Stomach (tissue), 8 donors: ENCODE measurements at regions not wholly inside any gene's neighbourhood (a gene's known extent, or its start where the extent isn't known, plus 50 kb on each side); places are given as distances from the start of the nearest gene placed in this dataset.
A peak's percentile ranks its signal among the peaks of the same experiment; 100 is the strongest.

Experiments used
- DNase-seq, 2 donors: peaks; one replicate each; pipeline versions ENCODE4 v3.0.0 to v3.0.0-alpha.2; 2013 to 2019
- H3K27ac ChIP-seq, 5 donors: fragments of 200-600 bp in 4 of 5; sonication (generic) in 4 of 5; one replicate each; pipeline ENCODE4 v1.5.1; 2013 to 2019; ENCODE audit warnings: mild to moderate bottlenecking in 1 of 5, moderate library complexity in 1 of 5
- H3K27me3 ChIP-seq, 3 donors: fragments of 200-600 bp; sonication (generic); one replicate each; pipeline ENCODE4 v1.5.1; 2017 to 2019; ENCODE audit warnings: mixed run types in 1 of 3
- H3K36me3 ChIP-seq, 4 donors: fragments of 200-600 bp; sonication (generic); 1 replicate in 3 of 4; 2 replicates in 1 of 4; pipeline ENCODE4 v1.5.1; 2016 to 2019
- H3K4me1 ChIP-seq, 4 donors: fragments of 200-600 bp; sonication (generic); one replicate each; pipeline ENCODE4 v1.5.1; 2016 to 2019
- H3K4me3 ChIP-seq, 4 donors: fragments of 200-600 bp; sonication (generic) in 3 of 4; one replicate each; pipeline ENCODE4 v1.5.1; 2016 to 2019; ENCODE audit warnings: mild to moderate bottlenecking in 1 of 4
- H3K9me3 ChIP-seq, 4 donors: fragments of 200-600 bp; sonication (generic); one replicate each; pipeline ENCODE4 v1.5.1; 2016 to 2019
- CTCF ChIP-seq, 7 experiments: fragments of 450-650 bp in 4 of 7; fragments of 200-600 bp in 3 of 7; sonication (generic) in 3 of 7; IDR thresholded peaks; one replicate each; pipeline ENCODE4 v1.5.1; 2016 to 2019; ENCODE audit warnings: antibody characterized with exemption in 7 of 7, control low read depth in 2 of 7, mild to moderate bottlenecking in 1 of 7
- EP300 ChIP-seq: sonication (generic); formaldehyde crosslinking; IDR thresholded peaks from one replicate; pipeline ENCODE4 v1.6.1; 2017; ENCODE audit warnings: antibody characterized with exemption
- POLR2A ChIP-seq, 4 donors: fragments of 450-650 bp; IDR thresholded peaks; one replicate each; pipeline ENCODE4 v1.6.1; 2016; ENCODE audit warnings: antibody characterized with exemption in 4 of 4, control low read depth in 2 of 4, mild to moderate bottlenecking in 1 of 4, moderate library complexity in 1 of 4
- POLR2AphosphoS5 ChIP-seq, 3 donors: sonication (generic); formaldehyde crosslinking; IDR thresholded peaks; one replicate each; pipeline ENCODE4 v1.6.1; 2016; ENCODE audit warnings: antibody characterized with exemption in 3 of 3
- WGBS, 5 donors: extraction: QIAGEN DNeasy Blood & Tissue Kit in 3 of 5; methylation state at CpG; one replicate each; pipeline versions ENCODE4 v1.1.5 to v1.1.7; 2013 to 2018; 5-methylcytosine and 5-hydroxymethylcytosine counted together
- intact Hi-C: fragments of 100-400 bp; cut with DNase I; formaldehyde crosslinking; loops from one replicate; pipeline ENCODE4 v1.15.1; 2023; ENCODE audit warnings: low total_unique reads
- donor health status: healthy with polysubstance abuse.
- donor health status: Bipolar disorder and iron deficiency.
- donor health status: healthy.

- H3K9me3 ChIP-seq = no peaks in the 10 kb centered on the region
- WGBS, 5 donors = 86 to 94% (median 92%) methylated on average over 8 of the region's 8 CpGs
- H3K36me3 ChIP-seq = no peaks in the 10 kb centered on the region
- no peak overlapping the region for H3K4me3 ChIP-seq
- H3K27ac ChIP-seq = no peak overlapping the region
- peaks cover 0 to 5% (median 0%) of the 10 kb centered on the region in 4 donors for H3K4me1 ChIP-seq
- peaks cover 0 to 14% (median 0%) of the 10 kb centered on the region in 3 donors for H3K27me3 ChIP-seq
- TF ChIP-seq POLR2A (IDR thresholded peaks at IDR 0.05) = no peak
- TF ChIP-seq POLR2AphosphoS5 (IDR thresholded peaks at IDR 0.05) = no peak
- no peak for TF ChIP-seq CTCF (IDR thresholded peaks at IDR 0.05)
- no peak for TF ChIP-seq EP300
- DNase-seq = no peak
- intact Hi-C loops = no loop called here
These were observed 693.3 kb upstream of the TBX3 start for GRCh38 chr12:115377230-115377629.

- DNase-seq = peak in 1 of 2 donors; percentile 69
- Histone ChIP-seq H3K4me3 (no peak overlapping the region), H3K36me3 (no peaks in the 10 kb centered on the region), H3K4me1 (peaks cover 0 to 5% (median 0%) of the 10 kb centered on the region in 4 donors), H3K27ac (peak overlapping the region in 1 of 5 donors; percentile 9), H3K27me3 (peaks cover 0 to 10% (median 0%) of the 10 kb centered on the region in 3 donors), H3K9me3 (no peaks in the 10 kb centered on the region)
- intact Hi-C loops = no loop called here
- TF ChIP-seq POLR2A (IDR thresholded peaks at IDR 0.05) = no peak
- no peak for TF ChIP-seq CTCF (IDR thresholded peaks at IDR 0.05)
- TF ChIP-seq EP300 = no peak
- TF ChIP-seq POLR2AphosphoS5 (IDR thresholded peaks at IDR 0.05) = no peak
- WGBS, 5 donors = 42 to 62% (median 51%) methylated on average over 12 of the region's 12 CpGs
These were observed 691.4 kb upstream of the TBX3 start for GRCh38 chr12:115375186-115375991.

GRCh38 chr12:115374480-115375185 is 690.7 kb upstream of the TBX3 start:
- Histone ChIP-seq H3K9me3 (no peaks in the 10 kb centered on the region), H3K36me3 (no peaks in the 10 kb centered on the region), H3K27me3 (peaks cover 0 to 6% (median 0%) of the 10 kb centered on the region in 3 donors), H3K4me3 (no peak overlapping the region), H3K27ac (no peak overlapping the region), H3K4me1 (peaks cover 0 to 5% (median 0%) of the 10 kb centered on the region in 4 donors)
- no peak for DNase-seq
- intact Hi-C loops = no loop called here
- TF ChIP-seq POLR2AphosphoS5 (IDR thresholded peaks at IDR 0.05) (no peak), EP300 (no peak), CTCF (IDR thresholded peaks at IDR 0.05) (no peak), POLR2A (IDR thresholded peaks at IDR 0.05) (no peak)
- WGBS, 5 donors = 81 to 90% (median 86%) methylated on average over 4 of the region's 4 CpGs

GRCh38 chr12:115371711-115372110 is 687.7 kb upstream of the TBX3 start:
- H3K9me3 ChIP-seq = no peaks in the 10 kb centered on the region
- 86 to 96% (median 92%) methylated on average over 4 of the region's 4 CpGs for WGBS, 5 donors
- H3K4me1 ChIP-seq = peaks cover 0 to 5% (median 0%) of the 10 kb centered on the region in 4 donors
- no peaks in the 10 kb centered on the region for H3K36me3 ChIP-seq
- no peaks in the 10 kb centered on the region for H3K27me3 ChIP-seq
- no peak for DNase-seq
- no peak overlapping the region for H3K4me3 ChIP-seq
- intact Hi-C loops = no loop called here
- no peak overlapping the region for H3K27ac ChIP-seq
- TF ChIP-seq EP300 = no peak
- TF ChIP-seq CTCF (IDR thresholded peaks at IDR 0.05) = no peak
- TF ChIP-seq POLR2AphosphoS5 (IDR thresholded peaks at IDR 0.05) = no peak
- TF ChIP-seq POLR2A (IDR thresholded peaks at IDR 0.05) = no peak
